GM18867 (cell line): ENCODE measurements at regions not wholly inside any gene's neighbourhood (a gene's known extent, or its start where the extent isn't known, plus 50 kb on each side); places are given as distances from the start of the nearest gene placed in this dataset.

Source experiments
- ATAC-seq: cut with Tn5 transposase; IDR thresholded peaks from one replicate; pipeline ENCODE4 v1.9.1; 2021; ENCODE audit warnings: mild to moderate bottlenecking, moderate library complexity; ENCODE audit not compliant: unreplicated experiment

- ATAC-seq = peak; percentile 62
Measured at GRCh38 chr1:55378582-55378981, 163.4 kb upstream of the USP24 start.

DNA sequence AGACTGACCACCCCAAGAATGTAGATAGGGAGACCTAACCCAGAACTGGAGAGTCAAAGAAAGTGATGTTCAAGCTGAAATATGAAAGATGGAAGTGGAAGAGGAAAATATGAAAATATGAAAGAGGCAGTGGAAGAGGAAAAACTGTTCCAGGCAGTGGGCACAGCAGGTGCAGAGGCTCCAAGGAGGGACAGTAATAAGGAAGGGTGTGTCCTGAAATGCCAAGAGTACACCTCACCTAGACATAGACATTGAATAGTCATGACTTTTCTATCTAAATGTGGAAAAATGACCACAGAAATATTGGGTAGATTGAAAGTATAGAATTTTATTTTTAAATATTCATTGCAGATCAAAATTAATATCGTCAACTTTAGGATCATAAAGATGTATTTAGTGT lies 161.7 kb upstream of the USP24 start:
- ATAC-seq = no peak

GRCh38 chr1:55375617-55376258 lies 160.6 kb upstream of the USP24 start:
- ATAC-seq = no peak

GRCh38 chr1:55374801-55375616 lies 159.8 kb upstream of the USP24 start:
- ATAC-seq = no peak

- no peak for ATAC-seq
Measured at GRCh38 chr1:55374216-55374615, 159.1 kb upstream of the USP24 start.

GRCh38 chr1:55369474-55369873 lies 154.3 kb upstream of the USP24 start:
- ATAC-seq = no peak

DNA sequence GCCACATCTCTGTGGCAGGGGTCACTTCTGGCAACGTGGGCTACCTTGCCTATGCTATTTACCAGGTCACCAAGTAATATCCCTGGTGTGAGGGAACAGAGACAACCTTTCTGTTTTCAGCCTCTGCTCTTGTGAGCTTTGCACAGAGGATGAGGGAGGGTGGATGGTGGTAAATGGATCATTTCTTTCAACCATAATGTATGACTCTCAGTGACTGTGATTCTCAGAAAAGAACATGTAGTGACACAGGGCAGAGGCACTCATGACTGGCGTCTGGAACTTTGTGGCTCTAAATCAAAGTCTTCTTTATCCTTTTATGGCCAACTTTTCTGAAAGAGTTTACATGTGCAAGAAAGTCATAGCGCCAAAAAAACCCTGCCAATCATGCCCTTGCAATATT lies 153.5 kb upstream of the USP24 start:
- no peak for ATAC-seq

DNA sequence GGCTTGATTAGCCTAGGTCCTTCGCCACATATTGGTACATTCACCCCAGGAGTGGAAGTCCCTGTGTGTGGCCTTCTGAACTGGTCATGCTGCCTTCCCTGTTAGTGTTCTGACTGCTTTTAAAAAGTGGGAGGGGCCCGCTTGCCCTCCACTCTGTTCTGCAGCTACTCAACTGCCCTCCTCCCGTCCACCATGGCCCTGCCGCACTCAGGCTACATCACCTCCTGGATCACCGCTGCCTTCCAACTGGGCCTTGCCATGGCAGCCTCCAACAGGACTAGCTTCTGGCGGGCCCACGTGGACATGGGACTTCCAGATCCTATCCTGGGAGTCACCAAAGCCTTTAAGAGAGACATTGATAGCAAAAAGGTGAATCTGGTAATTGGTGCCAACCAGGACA lies 152.1 kb upstream of the USP24 start:
- ATAC-seq = no peak

GRCh38 chr1:55364216-55364615 lies 149.1 kb upstream of the USP24 start:
- no peak for ATAC-seq

DNA sequence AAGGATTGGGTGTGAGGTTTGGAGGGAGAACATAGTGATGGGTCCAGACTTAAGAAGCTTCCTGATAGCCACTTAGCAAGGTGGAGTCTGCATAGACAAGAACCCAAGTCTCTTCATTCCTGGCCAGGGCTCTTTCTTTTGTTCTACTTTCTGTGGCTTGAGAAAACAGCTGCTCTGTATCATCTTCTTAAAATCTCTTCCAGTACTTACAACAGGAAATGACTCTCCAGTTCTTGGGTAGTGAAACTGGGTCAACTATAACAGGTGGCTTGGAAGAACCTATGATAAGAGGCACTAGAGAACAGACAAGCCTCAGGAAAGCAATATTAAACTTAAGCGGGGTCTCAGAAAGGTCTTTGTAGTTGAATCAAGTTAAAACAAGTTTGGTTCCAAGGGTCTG lies 148.1 kb upstream of the USP24 start:
- ATAC-seq = no peak

- no peak for ATAC-seq
Measured at GRCh38 chr1:55362558-55362957, 147.4 kb upstream of the USP24 start.

- ATAC-seq = no peak
Measured at GRCh38 chr1:55359611-55360010, 144.4 kb upstream of the USP24 start.

DNA sequence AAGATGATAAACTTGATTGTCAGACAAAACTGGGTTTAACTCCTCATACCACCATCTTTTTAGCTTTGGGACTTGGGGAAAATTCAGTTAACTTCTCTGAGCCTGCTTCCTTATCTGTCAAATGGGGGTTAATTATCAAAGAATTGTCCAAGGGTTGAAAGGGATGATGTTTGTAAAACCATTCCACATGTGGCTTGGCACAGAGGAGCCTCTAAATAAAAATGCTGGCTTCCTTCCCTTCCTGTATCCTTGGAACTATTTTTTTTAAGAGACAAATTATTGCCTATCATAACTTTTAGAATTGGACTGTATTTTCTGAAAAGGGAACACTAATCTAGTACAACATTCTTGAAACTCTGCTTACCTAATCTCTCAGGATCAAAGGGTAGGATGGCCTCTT lies 143.4 kb upstream of the USP24 start:
- no peak for ATAC-seq

GRCh38 chr1:55355549-55355948 lies 140.4 kb upstream of the USP24 start:
- ATAC-seq = no peak

GRCh38 chr1:55353707-55354620 lies 138.8 kb upstream of the USP24 start:
- ATAC-seq = no peak

- ATAC-seq = no peak
Measured at GRCh38 chr1:55352811-55353180, 137.6 kb upstream of the USP24 start.

GRCh38 chr1:55352080-55352810 lies 137.1 kb upstream of the USP24 start:
- ATAC-seq = no peak

GRCh38 chr1:55348356-55348755 lies 133.2 kb upstream of the USP24 start:
- no peak for ATAC-seq

DNA sequence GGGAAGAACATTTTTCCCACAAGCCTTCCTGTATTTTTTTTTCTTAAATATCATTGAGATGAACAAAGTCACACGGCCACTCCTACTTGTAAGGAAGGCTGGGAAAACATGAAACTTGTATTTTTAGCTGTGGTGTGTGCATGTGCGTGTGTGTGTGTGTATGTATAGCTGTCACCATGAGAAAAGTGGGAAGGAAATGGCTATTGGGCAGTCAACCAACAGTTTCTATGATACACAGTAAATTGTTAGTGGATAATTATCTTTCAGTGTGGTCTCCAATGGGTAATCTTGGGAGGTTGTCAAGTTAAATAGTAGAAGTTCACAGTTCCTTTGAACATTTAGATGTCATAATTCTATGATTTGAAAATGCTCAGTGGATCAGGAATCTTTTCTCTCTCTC lies 132.7 kb upstream of the USP24 start:
- no peak for ATAC-seq

DNA sequence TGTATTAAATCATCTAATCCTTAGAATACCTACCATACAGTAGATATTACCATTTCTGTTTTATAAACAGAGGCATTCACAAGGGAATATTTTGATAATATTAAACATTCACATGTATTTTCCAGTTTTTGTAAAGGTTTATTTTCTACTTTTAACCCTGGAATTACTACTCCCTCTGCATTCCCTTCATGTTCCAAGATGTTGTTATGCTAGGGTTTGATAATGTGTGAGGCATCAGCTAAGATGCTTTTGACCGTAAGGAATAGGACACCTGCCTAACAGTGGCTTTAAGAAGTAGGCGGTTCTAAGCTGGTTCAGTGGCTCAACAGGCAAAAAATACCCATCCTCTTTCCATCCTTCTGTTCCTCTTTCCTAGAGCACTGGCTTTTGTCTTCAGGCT lies 131.9 kb upstream of the USP24 start:
- no peak for ATAC-seq

- no peak for ATAC-seq
Measured at GRCh38 chr1:55346586-55346985, 131.4 kb upstream of the USP24 start.
